Astrocyte (in vitro differentiated cells and primary cell): ENCODE measurements at regions not wholly inside any gene's neighbourhood (a gene's known extent, or its start where the extent isn't known, plus 50 kb on each side); places are given as distances from the start of the nearest gene placed in this dataset.
"Not testable (repeated sequence)": the region's sequence is repeated elsewhere in the genome, so short reads cannot be mapped to it uniquely, and the experiment has no call there.

Experiments used
- DNase-seq: peaks from one replicate; pipeline ENCODE4 v3.0.0-alpha.2; 2010; ENCODE audit warnings: low read depth
- FAIRE-seq: peaks from 2 replicates; lab custom pipeline; 2011; peaks lifted over from hg19 to GRCh38; lab: Jason Lieb, UNC
- H2AFZ ChIP-seq: 2 replicates; pipeline ENCODE4 v1.6.0; 2012; ENCODE audit warnings: low read depth, low read length, inconsistent platforms
- H3K27ac ChIP-seq: 2 replicates; pipeline ENCODE4 v1.5.1; 2011; ENCODE audit warnings: low read depth, low read length, inconsistent platforms
- H3K27me3 ChIP-seq: 2 replicates; pipeline ENCODE4 v1.6.0; 2011; ENCODE audit warnings: low read length, inconsistent platforms; ENCODE audit not compliant: insufficient read depth
- H3K36me3 ChIP-seq: 2 replicates; pipeline ENCODE4 v1.5.1; 2011; ENCODE audit warnings: low read length, inconsistent platforms; ENCODE audit not compliant: insufficient read depth
- H3K4me1 ChIP-seq: 2 replicates; pipeline ENCODE4 v1.5.1; 2011; ENCODE audit warnings: low read length, inconsistent platforms; ENCODE audit not compliant: insufficient read depth
- H3K4me2 ChIP-seq: 2 replicates; pipeline ENCODE4 v1.6.0; 2012; ENCODE audit warnings: low read length, inconsistent platforms
- H3K4me3 ChIP-seq: 2 replicates; pipeline ENCODE4 v1.5.1; 2011; ENCODE audit warnings: low read depth, mild to moderate bottlenecking, low read length, inconsistent platforms; ENCODE audit not compliant: insufficient read depth
- H3K79me2 ChIP-seq: 2 replicates; pipeline ENCODE4 v1.6.0; 2012; ENCODE audit warnings: mild to moderate bottlenecking, low read length, inconsistent platforms; ENCODE audit not compliant: insufficient read depth
- H3K9ac ChIP-seq: 2 replicates; pipeline ENCODE4 v1.6.0; 2012; ENCODE audit warnings: mild to moderate bottlenecking, low read length, inconsistent platforms
- H3K9me3 ChIP-seq: 2 replicates; pipeline ENCODE4 v1.5.1; 2012; ENCODE audit warnings: low read depth, mild to moderate bottlenecking, low read length, inconsistent platforms; ENCODE audit not compliant: insufficient read depth
- H4K20me1 ChIP-seq: 2 replicates; pipeline ENCODE4 v1.6.0; 2012; ENCODE audit warnings: low read length, inconsistent platforms; ENCODE audit not compliant: insufficient read depth
- H3K27ac Mint-ChIP-seq: one replicate; pipeline ENCODE4 v1.8.0; 2021; ENCODE audit warnings: mild to moderate bottlenecking, mixed read lengths; ENCODE audit not compliant: unreplicated experiment
- H3K27me3 Mint-ChIP-seq: one replicate; pipeline ENCODE4 v1.8.0; 2021; ENCODE audit warnings: low read depth, mixed read lengths; ENCODE audit not compliant: unreplicated experiment
- H3K36me3 Mint-ChIP-seq: one replicate; pipeline ENCODE4 v1.8.0; 2021; ENCODE audit warnings: low read depth, mixed read lengths; ENCODE audit not compliant: unreplicated experiment
- H3K4me1 Mint-ChIP-seq: one replicate; pipeline ENCODE4 v1.8.0; 2021; ENCODE audit warnings: low read depth, mixed read lengths; ENCODE audit not compliant: unreplicated experiment
- H3K4me3 Mint-ChIP-seq: one replicate; pipeline ENCODE4 v1.8.0; 2021; ENCODE audit warnings: mild to moderate bottlenecking, moderate library complexity, mixed read lengths; ENCODE audit not compliant: unreplicated experiment
- H3K9me3 Mint-ChIP-seq: one replicate; pipeline ENCODE4 v1.8.0; 2021; ENCODE audit warnings: mild to moderate bottlenecking, mixed read lengths; ENCODE audit not compliant: unreplicated experiment
- EZH2 ChIP-seq: IDR thresholded peaks from 2 replicates; pipeline ENCODE4 v1.6.1; 2012; ENCODE audit warnings: mild to moderate bottlenecking, low read length, inconsistent platforms; ENCODE audit not compliant: insufficient read depth
- TF ChIP-seq, protein P1 (sequence below): IDR thresholded peaks from 2 replicates; pipeline ENCODE4 v1.5.1; 2011; ENCODE audit warnings: low read depth, mild to moderate bottlenecking, inconsistent platforms, low read length, moderate library complexity; ENCODE audit not compliant: insufficient read depth

DNA sequence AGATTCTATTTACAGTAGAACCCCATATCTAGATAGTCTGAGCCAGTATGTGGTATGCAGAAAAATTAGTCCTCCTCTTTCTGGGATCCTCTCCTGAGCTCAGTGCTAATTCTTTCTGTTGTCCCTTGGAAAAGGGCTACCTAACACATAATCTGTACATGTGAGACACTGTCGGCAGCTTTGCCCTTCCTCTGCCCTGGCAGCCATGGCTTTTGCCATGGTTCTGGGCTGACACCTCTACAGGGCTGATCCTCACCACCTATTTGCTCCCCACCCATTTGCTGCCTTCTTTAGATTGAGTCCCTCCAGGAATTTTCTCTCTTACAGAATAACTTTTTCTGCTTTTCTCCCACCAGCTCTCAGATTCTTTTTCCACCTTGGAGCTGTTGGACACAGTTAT is 64.7 kb upstream of the MAP9 start:
- no peak overlapping the region for H3K4me3 Mint-ChIP-seq
- no peak overlapping the region for H3K4me3 ChIP-seq
- H3K27ac Mint-ChIP-seq, result no peak overlapping the region
- DNase-seq (no peak), FAIRE-seq (no peak)
- no peaks in the 10 kb centered on the region for H3K4me1 Mint-ChIP-seq
- H3K27me3 ChIP-seq, result no peaks in the 10 kb centered on the region
- H3K79me2 ChIP-seq, result no peaks in the 10 kb centered on the region
- H3K36me3 Mint-ChIP-seq, result no peaks in the 10 kb centered on the region
- TF ChIP-seq, protein P1, sequence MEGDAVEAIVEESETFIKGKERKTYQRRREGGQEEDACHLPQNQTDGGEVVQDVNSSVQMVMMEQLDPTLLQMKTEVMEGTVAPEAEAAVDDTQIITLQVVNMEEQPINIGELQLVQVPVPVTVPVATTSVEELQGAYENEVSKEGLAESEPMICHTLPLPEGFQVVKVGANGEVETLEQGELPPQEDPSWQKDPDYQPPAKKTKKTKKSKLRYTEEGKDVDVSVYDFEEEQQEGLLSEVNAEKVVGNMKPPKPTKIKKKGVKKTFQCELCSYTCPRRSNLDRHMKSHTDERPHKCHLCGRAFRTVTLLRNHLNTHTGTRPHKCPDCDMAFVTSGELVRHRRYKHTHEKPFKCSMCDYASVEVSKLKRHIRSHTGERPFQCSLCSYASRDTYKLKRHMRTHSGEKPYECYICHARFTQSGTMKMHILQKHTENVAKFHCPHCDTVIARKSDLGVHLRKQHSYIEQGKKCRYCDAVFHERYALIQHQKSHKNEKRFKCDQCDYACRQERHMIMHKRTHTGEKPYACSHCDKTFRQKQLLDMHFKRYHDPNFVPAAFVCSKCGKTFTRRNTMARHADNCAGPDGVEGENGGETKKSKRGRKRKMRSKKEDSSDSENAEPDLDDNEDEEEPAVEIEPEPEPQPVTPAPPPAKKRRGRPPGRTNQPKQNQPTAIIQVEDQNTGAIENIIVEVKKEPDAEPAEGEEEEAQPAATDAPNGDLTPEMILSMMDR, result no peak
- TF ChIP-seq EZH2, result no peak
- no peaks in the 10 kb centered on the region for H3K4me1 ChIP-seq
- no peak overlapping the region for H3K9ac ChIP-seq
- peaks cover 10% of the 10 kb centered on the region for H3K27me3 Mint-ChIP-seq
- no peak overlapping the region for H3K27ac ChIP-seq
- H3K4me2 ChIP-seq, result no peak overlapping the region
- no peaks in the 10 kb centered on the region for H3K9me3 Mint-ChIP-seq
- H3K9me3 ChIP-seq, result no peaks in the 10 kb centered on the region
- H4K20me1 ChIP-seq, result no peaks in the 10 kb centered on the region
- H3K36me3 ChIP-seq, result no peaks in the 10 kb centered on the region
- no peak overlapping the region for H2AFZ ChIP-seq

- not testable (repeated sequence) for H3K27me3 Mint-ChIP-seq, H3K27me3 ChIP-seq, H3K9me3 ChIP-seq
Observed at GRCh38 chr4:155439760-155440159, 63.0 kb upstream of the MAP9 start.

GRCh38 chr4:155434904-155435303 is 58.1 kb upstream of the MAP9 start:
- Mint-ChIP-seq H3K4me1 (peaks cover 3% of the 10 kb centered on the region), H3K27ac (no peak overlapping the region), H3K27me3 (no peaks in the 10 kb centered on the region), H3K4me3 (no peak overlapping the region), H3K9me3 (peaks cover 2% of the 10 kb centered on the region), H3K36me3 (no peaks in the 10 kb centered on the region)
- TF ChIP-seq, protein P1, result no peak
- no peak for TF ChIP-seq EZH2
- H3K79me2 ChIP-seq, result no peaks in the 10 kb centered on the region
- no peak overlapping the region for H3K4me3 ChIP-seq
- FAIRE-seq (no peak), DNase-seq (no peak)
- H3K4me2 ChIP-seq, result no peak overlapping the region
- no peaks in the 10 kb centered on the region for H3K4me1 ChIP-seq
- no peak overlapping the region for H3K27ac ChIP-seq
- H4K20me1 ChIP-seq, result no peaks in the 10 kb centered on the region
- no peaks in the 10 kb centered on the region for H3K9me3 ChIP-seq
- no peaks in the 10 kb centered on the region for H3K36me3 ChIP-seq
- H3K27me3 ChIP-seq, result no peaks in the 10 kb centered on the region
- H2AFZ ChIP-seq, result no peak overlapping the region
- no peak overlapping the region for H3K9ac ChIP-seq

More at GRCh38 chr4:155439760-155440159, 63.0 kb upstream of the MAP9 start:
- not testable (repeated sequence) for FAIRE-seq, H3K36me3 Mint-ChIP-seq, H3K9ac ChIP-seq, H3K4me1 Mint-ChIP-seq, H3K27ac ChIP-seq, H4K20me1 ChIP-seq, H3K27ac Mint-ChIP-seq, H3K36me3 ChIP-seq, H3K4me2 ChIP-seq, H3K4me3 Mint-ChIP-seq, H3K79me2 ChIP-seq, H3K4me3 ChIP-seq, DNase-seq, H3K4me1 ChIP-seq, H2AFZ ChIP-seq, H3K9me3 Mint-ChIP-seq
